ENCODE measurements at regions not wholly inside any gene's neighbourhood (a gene's known extent, or its start where the extent isn't known, plus 50 kb on each side); places are given as distances from the start of the nearest gene placed in this dataset.

DNA sequence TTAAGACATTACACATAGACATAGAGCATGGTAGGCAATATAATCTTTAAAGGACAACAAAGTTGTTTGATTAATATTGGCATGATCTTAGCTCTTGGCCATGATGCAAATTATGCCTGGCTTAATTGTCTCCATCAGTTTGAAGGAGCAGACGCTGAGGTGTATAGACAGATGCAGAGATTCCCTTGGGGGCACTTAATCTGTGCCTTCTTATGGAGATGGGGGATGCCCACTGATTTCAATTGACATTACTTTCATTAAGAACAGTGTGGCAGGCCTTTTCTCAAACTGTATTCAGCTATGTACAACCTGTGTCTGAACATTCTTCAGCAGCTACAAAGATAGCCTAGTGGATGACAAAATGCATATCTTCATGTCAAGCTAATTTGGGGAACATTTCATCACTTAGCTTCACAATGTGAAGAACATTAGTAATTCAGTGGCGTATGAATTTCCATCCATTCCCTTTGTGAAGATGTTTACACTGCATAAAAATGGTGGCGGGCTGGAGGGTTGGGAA is 85.3 kb upstream of the MYCBP2 start:
- Histone ChIP-seq H3K4me1 (peaks cover 0 to 8% (median 0%) of the 10 kb centered on the region in 9 donors), H3K27me3 (peaks cover 0 to 4% (median 0%) of the 10 kb centered on the region in 7 donors), H3K4me3 (no peak overlapping the region), H3K27ac (no peak overlapping the region), H3K9me3 (no peaks in the 10 kb centered on the region), H3K36me3 (no peaks in the 10 kb centered on the region)
- 81 to 86% methylated on average over 3 of the region's 3 CpGs for WGBS, 2 donors
- TF ChIP-seq, protein P1, sequence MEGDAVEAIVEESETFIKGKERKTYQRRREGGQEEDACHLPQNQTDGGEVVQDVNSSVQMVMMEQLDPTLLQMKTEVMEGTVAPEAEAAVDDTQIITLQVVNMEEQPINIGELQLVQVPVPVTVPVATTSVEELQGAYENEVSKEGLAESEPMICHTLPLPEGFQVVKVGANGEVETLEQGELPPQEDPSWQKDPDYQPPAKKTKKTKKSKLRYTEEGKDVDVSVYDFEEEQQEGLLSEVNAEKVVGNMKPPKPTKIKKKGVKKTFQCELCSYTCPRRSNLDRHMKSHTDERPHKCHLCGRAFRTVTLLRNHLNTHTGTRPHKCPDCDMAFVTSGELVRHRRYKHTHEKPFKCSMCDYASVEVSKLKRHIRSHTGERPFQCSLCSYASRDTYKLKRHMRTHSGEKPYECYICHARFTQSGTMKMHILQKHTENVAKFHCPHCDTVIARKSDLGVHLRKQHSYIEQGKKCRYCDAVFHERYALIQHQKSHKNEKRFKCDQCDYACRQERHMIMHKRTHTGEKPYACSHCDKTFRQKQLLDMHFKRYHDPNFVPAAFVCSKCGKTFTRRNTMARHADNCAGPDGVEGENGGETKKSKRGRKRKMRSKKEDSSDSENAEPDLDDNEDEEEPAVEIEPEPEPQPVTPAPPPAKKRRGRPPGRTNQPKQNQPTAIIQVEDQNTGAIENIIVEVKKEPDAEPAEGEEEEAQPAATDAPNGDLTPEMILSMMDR (IDR thresholded peaks at IDR 0.05): no peak
- ATAC-seq (no peak), DNase-seq (no peak)
- intact Hi-C loops (cut with DNase I): no loop called here

DNA sequence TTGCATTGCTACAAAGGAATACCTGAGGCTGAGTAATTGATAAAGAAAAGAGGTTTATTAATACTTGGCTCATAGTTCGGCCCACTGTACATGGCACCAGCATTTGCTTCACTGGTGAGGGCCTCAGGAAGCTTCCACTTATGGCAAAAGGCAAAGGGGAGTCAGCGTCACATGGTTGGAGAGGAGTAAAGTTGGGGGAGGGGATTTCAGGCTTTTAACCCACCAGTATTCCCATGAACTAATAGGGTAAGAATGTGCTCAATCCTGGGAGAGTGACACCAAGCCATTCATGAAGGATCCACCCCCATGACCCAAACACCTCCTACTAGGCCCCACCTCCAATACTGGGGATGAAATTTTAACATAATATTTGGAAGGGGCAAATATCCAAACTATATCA is 82.5 kb upstream of the MYCBP2 start:
- Histone ChIP-seq H3K36me3 (no peaks in the 10 kb centered on the region), H3K4me3 (no peak overlapping the region), H3K9me3 (no peaks in the 10 kb centered on the region), H3K27ac (no peak overlapping the region), H3K4me1 (no peaks in the 10 kb centered on the region), H3K27me3 (peaks cover 0 to 4% (median 0%) of the 10 kb centered on the region in 7 donors)
- DNase-seq (no peak), ATAC-seq (no peak)
- intact Hi-C loops (cut with DNase I): no loop called here
- TF ChIP-seq, protein P1 (IDR thresholded peaks at IDR 0.05): no peak
- 81 to 93% methylated on average over 2 of the region's 2 CpGs for WGBS, 2 donors

DNA sequence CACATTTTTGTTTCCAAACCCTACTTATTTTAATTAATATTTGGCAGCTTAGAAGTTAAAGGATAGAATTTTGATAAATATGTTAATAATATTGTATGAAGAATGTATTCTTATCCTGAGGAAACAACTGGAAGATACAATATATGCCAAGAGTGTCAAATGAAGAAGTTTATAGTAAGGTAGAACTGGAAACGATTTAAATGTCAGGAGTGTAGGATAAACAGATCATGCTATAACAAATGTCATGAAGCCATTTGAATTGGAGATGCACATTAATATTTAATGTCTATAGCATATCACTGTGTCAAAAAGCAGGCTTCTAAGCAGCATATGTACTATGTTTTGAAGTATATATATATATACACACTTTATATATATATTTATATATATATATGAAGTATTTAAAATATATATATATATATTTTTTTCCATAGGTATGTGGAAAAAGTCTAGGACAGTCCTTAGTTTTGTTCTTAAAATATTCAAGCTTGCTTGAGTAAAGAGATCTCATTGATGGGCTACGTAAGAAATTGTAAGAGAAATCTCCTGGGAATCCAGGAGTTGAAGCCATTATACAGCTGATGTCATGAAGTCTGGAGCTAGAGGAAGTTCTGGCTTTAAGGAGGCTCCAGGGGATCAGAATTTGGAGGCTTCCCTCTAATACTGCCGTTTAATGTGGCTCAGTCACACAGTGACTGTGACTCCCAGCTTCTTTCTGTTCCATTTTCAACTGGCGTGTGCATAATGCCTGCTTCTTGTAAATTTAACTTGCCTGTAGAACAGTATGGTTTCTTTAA is 79.9 kb upstream of the MYCBP2 start:
- ATAC-seq (no peak), DNase-seq (no peak)
- intact Hi-C loops (cut with DNase I): no loop called here
- Histone ChIP-seq H3K4me1 (no peaks in the 10 kb centered on the region), H3K4me3 (no peak overlapping the region), H3K9me3 (no peaks in the 10 kb centered on the region), H3K27me3 (peaks cover 0 to 4% (median 0%) of the 10 kb centered on the region in 7 donors), H3K36me3 (no peaks in the 10 kb centered on the region), H3K27ac (no peak overlapping the region)
- TF ChIP-seq, protein P1 (IDR thresholded peaks at IDR 0.05): no peak
- 62 to 63% methylated on average over 4 of the region's 4 CpGs for WGBS, 2 donors

DNA sequence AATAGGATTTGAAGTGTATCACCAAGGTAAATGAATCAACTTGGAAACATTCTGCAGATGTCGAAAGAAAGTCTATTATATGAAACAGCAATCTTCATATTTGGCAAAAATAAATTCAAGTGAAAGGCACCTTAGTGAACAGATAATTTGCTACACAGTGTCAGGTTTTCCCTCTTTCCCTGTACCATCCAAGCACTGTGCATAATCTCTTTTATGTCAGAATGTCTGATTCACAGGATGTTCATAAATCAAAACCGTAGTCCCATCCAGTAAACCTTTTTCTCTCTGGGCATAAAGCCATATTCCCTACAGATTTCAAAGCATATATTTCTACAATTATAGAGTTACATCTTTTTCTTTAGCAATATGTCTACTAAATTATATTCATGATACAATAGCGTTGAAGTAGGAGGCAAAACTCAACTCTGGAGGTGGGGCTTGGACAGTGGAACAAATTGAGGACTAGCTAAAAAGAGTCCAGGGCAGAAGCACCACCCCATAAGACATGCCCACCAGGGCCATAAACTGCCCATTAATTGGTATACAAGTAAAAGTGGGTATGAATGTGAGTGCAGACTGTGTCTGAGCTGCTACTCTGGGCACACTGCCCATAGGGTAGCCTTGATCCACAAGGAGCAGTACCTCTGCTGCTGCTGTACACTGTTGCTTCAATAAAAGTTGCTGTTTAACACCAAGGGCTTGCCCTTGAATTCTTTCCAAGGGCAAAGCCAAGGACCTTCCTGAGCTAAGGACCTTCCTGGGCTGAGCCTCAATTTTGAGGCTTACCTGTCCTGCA is 72.1 kb upstream of the MYCBP2 start:
- H3K9me3 ChIP-seq: peaks cover 0 to 3% (median 0%) of the 10 kb centered on the region in 11 donors
- H3K36me3 ChIP-seq: no peaks in the 10 kb centered on the region
- 89 to 92% methylated on average over 3 of the region's 3 CpGs for WGBS, 2 donors
- ATAC-seq: no peak
- TF ChIP-seq, protein P1 (IDR thresholded peaks at IDR 0.05): no peak
- intact Hi-C loops (cut with DNase I): no loop called here
- no peak overlapping the region for H3K4me3 ChIP-seq
- H3K4me1 ChIP-seq: no peaks in the 10 kb centered on the region
- H3K27me3 ChIP-seq: no peaks in the 10 kb centered on the region
- no peak for DNase-seq
- H3K27ac ChIP-seq: no peak overlapping the region

Measured in heart right ventricle (tissue), 16 donors.